GM18858 (cell line): ENCODE measurements at regions not wholly inside any gene's neighbourhood (a gene's known extent, or its start where the extent isn't known, plus 50 kb on each side); places are given as distances from the start of the nearest gene placed in this dataset.
"Not testable (repeated sequence)": the region's sequence is repeated elsewhere in the genome, so short reads cannot be mapped to it uniquely, and the experiment has no call there.

ENCODE experiments used
- ATAC-seq: cut with Tn5 transposase; IDR thresholded peaks from one replicate; pipeline ENCODE4 v1.9.1; 2021; ENCODE audit not compliant: unreplicated experiment

- ATAC-seq, result no peak
Measured at GRCh38 chr3:115204475-115204874, 57.4 kb upstream of the ZBTB20 start.

- no peak for ATAC-seq
Measured at GRCh38 chr3:115208066-115208750, 61.1 kb upstream of the ZBTB20 start.

GRCh38 chr3:115211810-115212492 is 64.9 kb upstream of the ZBTB20 start:
- ATAC-seq, result no peak

GRCh38 chr3:115212615-115213014 is 65.5 kb upstream of the ZBTB20 start:
- no peak for ATAC-seq

GRCh38 chr3:115213052-115213451 is 66.0 kb upstream of the ZBTB20 start:
- not testable (repeated sequence) for ATAC-seq

- no peak for ATAC-seq
Measured at GRCh38 chr3:115217292-115217677, 70.2 kb upstream of the ZBTB20 start.

- no peak for ATAC-seq
Measured at GRCh38 chr3:115217678-115218451, 70.8 kb upstream of the ZBTB20 start.

- no peak for ATAC-seq
Measured at GRCh38 chr3:115218859-115219258, 71.8 kb upstream of the ZBTB20 start.

- ATAC-seq, result no peak
Measured at GRCh38 chr3:115224687-115225086, 77.6 kb upstream of the ZBTB20 start.

- ATAC-seq, result no peak
Measured at GRCh38 chr3:115226844-115227445, 79.9 kb upstream of the ZBTB20 start.

- ATAC-seq, result no peak
Measured at GRCh38 chr3:115227461-115227860, 80.4 kb upstream of the ZBTB20 start.

GRCh38 chr3:115228266-115228665 is 81.2 kb upstream of the ZBTB20 start:
- ATAC-seq, result no peak

- ATAC-seq, result no peak
Measured at GRCh38 chr3:115232167-115232566, 85.1 kb upstream of the ZBTB20 start.

- ATAC-seq, result no peak
Measured at GRCh38 chr3:115233021-115233420, 85.9 kb upstream of the ZBTB20 start.

- no peak for ATAC-seq
Measured at GRCh38 chr3:115236496-115236895, 89.4 kb upstream of the ZBTB20 start.

- ATAC-seq, result no peak
Measured at GRCh38 chr3:115239717-115240116, 92.6 kb upstream of the ZBTB20 start.

GRCh38 chr3:115244350-115244749 is 97.3 kb upstream of the ZBTB20 start:
- ATAC-seq, result no peak

GRCh38 chr3:115245438-115245837 is 98.3 kb upstream of the ZBTB20 start:
- ATAC-seq, result no peak

- ATAC-seq, result no peak
Measured at GRCh38 chr3:115245899-115246298, 98.8 kb upstream of the ZBTB20 start.

GRCh38 chr3:115246461-115247020 is 99.5 kb upstream of the ZBTB20 start:
- no peak for ATAC-seq

- ATAC-seq, result no peak
Measured at GRCh38 chr3:115248274-115248673, 101.2 kb upstream of the ZBTB20 start.
